Smooth muscle cell (in vitro differentiated cells): ENCODE measurements at regions not wholly inside any gene's neighbourhood (a gene's known extent, or its start where the extent isn't known, plus 50 kb on each side); places are given as distances from the start of the nearest gene placed in this dataset.
A peak's percentile ranks its signal among the peaks of the same experiment; 100 is the strongest.

Experiments
- DNase-seq: peaks from one replicate; lab custom pipeline; 2025; ENCODE audit not compliant: unreplicated experiment; lab: John Stamatoyannopoulos, UW
- H2AFZ ChIP-seq: fragments of 200-600 bp; sonication (generic); 2 replicates; pipeline ENCODE4 v1.6.0; 2016; ENCODE audit warnings: antibody characterized with exemption, low read depth, mild to moderate bottlenecking
- H3F3A ChIP-seq: fragments of 200-600 bp; sonication (generic); 2 replicates; pipeline ENCODE4 v1.6.0; 2017; ENCODE audit warnings: antibody characterized with exemption, low read depth
- H3K27ac ChIP-seq: fragments of 200-600 bp; sonication (generic); 2 replicates; pipeline ENCODE4 v1.5.1; 2016; ENCODE audit warnings: low read depth, mild to moderate bottlenecking
- H3K27me3 ChIP-seq: fragments of 200-600 bp; sonication (generic); 2 replicates; pipeline ENCODE4 v1.6.1; 2016; ENCODE audit warnings: low read depth, mild to moderate bottlenecking
- H3K36me3 ChIP-seq: fragments of 200-600 bp; sonication (generic); 2 replicates; pipeline ENCODE4 v1.5.1; 2016; ENCODE audit warnings: low read depth
- H3K4me1 ChIP-seq: fragments of 200-600 bp; sonication (generic); 2 replicates; pipeline ENCODE4 v1.5.1; 2016; ENCODE audit warnings: low read depth
- H3K4me2 ChIP-seq: fragments of 200-600 bp; sonication (generic); 2 replicates; pipeline ENCODE4 v1.6.0; 2016; ENCODE audit warnings: mild to moderate bottlenecking
- H3K4me3 ChIP-seq: fragments of 200-600 bp; sonication (generic); 2 replicates; pipeline ENCODE4 v1.5.1; 2016; ENCODE audit warnings: mild to moderate bottlenecking
- H3K79me2 ChIP-seq: fragments of 200-600 bp; sonication (generic); 2 replicates; pipeline ENCODE4 v1.6.0; 2016; ENCODE audit warnings: low read depth, mild to moderate bottlenecking
- H3K9ac ChIP-seq: fragments of 200-600 bp; sonication (generic); 2 replicates; pipeline ENCODE4 v1.6.0; 2016; ENCODE audit warnings: low read depth
- H3K9me3 ChIP-seq: fragments of 200-600 bp; sonication (generic); replicated peaks from 2 replicates; pipeline ENCODE4 v1.5.1; 2016; ENCODE audit warnings: low read depth
- H4K20me1 ChIP-seq: fragments of 200-600 bp; sonication (generic); 2 replicates; pipeline ENCODE4 v1.6.0; 2016; ENCODE audit warnings: low read depth
- WGBS: methylation state at CpG from one replicate; pipeline ENCODE4 v1.1.7; 2016; ENCODE audit warnings: low lambda C conversion rate; 5-methylcytosine and 5-hydroxymethylcytosine counted together
- TF ChIP-seq, protein P1 (sequence below): fragments of 200-600 bp; sonication (generic); IDR thresholded peaks from 2 replicates; pipeline ENCODE4 v1.5.1; 2017; ENCODE audit warnings: borderline replicate concordance, mild to moderate bottlenecking, antibody characterized with exemption; ENCODE audit not compliant: insufficient read depth, poor library complexity, severe bottlenecking

DNA sequence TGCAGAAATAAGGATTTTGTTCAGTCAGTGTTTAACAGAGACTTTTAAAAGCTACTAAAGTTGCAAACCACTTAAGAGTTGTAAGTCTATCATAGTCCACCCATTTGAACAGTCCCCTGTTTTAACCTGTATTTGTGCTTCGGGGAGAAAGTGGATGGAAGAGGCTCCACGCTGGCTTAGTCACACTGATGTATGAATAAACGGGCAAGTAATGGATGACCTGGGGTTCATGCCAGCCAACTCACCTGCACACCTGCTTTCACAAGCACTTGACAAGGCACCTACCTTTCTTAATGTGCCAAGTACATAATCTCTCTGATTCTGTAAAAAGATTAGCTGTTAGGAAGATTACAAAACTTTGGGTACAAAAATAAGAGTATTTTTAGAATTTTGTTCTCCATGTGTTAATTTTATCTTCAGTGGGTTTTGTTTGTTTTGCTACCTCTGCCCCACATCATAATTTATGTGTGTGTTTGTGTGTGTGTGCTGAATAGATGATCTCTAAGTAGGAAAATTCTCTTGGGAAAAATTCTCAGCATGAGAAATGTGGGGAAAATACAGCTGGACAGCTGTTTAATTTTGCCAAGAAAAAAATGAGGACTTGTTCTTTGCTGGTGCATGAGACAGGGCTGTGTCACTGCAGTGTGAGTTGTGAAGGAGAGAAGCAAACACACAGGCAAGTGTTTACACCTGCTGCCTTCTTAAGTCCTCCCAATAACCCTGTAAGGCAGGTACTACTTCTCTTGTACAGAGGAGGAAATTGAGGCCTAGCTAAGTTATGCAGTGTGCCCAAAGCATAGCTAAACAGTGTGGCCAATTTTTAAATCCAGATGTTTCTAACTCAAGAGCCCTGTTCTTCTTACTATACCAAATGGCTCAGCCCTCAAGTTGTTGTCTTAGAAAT, 181.2 kb upstream of the IL12A start:
- peaks cover 86% of the 10 kb centered on the region for H3K79me2 ChIP-seq
- H3K27ac ChIP-seq = no peak overlapping the region
- peaks cover 5% of the 10 kb centered on the region for H3K4me1 ChIP-seq
- H3K27me3 ChIP-seq = no peaks in the 10 kb centered on the region
- 88% methylated on average over 3 of the region's 3 CpGs for WGBS
- H3K36me3 ChIP-seq = no peaks in the 10 kb centered on the region
- DNase-seq = no peak
- no peaks in the 10 kb centered on the region for H3F3A ChIP-seq
- H3K4me2 ChIP-seq = no peak overlapping the region
- H3K9me3 ChIP-seq = no peaks in the 10 kb centered on the region
- no peak overlapping the region for H3K4me3 ChIP-seq
- H3K9ac ChIP-seq = no peak overlapping the region
- TF ChIP-seq, protein P1, sequence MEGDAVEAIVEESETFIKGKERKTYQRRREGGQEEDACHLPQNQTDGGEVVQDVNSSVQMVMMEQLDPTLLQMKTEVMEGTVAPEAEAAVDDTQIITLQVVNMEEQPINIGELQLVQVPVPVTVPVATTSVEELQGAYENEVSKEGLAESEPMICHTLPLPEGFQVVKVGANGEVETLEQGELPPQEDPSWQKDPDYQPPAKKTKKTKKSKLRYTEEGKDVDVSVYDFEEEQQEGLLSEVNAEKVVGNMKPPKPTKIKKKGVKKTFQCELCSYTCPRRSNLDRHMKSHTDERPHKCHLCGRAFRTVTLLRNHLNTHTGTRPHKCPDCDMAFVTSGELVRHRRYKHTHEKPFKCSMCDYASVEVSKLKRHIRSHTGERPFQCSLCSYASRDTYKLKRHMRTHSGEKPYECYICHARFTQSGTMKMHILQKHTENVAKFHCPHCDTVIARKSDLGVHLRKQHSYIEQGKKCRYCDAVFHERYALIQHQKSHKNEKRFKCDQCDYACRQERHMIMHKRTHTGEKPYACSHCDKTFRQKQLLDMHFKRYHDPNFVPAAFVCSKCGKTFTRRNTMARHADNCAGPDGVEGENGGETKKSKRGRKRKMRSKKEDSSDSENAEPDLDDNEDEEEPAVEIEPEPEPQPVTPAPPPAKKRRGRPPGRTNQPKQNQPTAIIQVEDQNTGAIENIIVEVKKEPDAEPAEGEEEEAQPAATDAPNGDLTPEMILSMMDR = no peak
- H4K20me1 ChIP-seq = peaks cover 83% of the 10 kb centered on the region
- H2AFZ ChIP-seq = no peak overlapping the region

DNA sequence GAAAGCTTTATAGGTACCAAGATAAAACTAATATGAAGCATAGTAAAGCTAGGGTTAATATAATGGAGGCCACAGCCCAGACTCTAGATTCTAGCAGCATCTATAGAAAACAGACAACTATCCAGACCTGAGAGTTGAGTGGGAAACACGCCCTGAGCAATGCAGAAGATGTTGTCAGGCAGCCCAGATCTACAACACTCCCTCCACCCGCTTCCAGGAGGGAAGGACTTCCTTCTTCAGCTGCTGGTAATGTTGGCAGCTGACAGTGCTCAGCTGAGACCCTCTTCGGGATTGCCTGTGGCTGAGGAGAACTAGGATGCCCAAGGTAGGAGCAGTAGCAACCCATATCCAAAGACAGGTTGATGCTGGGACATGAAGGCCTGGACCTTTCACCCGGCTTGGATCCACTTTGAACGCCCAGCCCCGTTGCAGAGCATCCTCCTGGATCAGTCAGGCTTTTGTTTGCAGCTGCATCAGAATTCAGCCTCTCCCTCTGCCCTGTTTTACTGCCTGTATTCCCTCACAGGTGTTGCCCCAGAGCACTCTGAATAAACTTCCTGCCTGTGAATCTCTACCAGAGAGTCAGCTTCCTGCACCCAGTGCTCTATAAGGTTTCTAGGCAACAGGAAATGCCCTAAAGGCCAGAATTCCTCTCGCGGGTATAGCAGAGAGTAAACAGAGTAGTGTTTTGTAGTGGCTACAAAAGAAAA, 174.7 kb upstream of the IL12A start:
- Histone ChIP-seq H3K9me3 (no peaks in the 10 kb centered on the region), H3K36me3 (no peaks in the 10 kb centered on the region), H3K4me3 (no peak overlapping the region), H3K4me2 (no peak overlapping the region), H3F3A (no peaks in the 10 kb centered on the region), H2AFZ (no peak overlapping the region), H3K27ac (peak overlapping the region; percentile 28), H4K20me1 (peaks cover 52% of the 10 kb centered on the region), H3K27me3 (no peaks in the 10 kb centered on the region), H3K79me2 (peaks cover 72% of the 10 kb centered on the region), H3K4me1 (peaks cover 13% of the 10 kb centered on the region), H3K9ac (no peak overlapping the region)
- no peak for DNase-seq
- TF ChIP-seq, protein P1 = no peak
- WGBS = 57% methylated on average over 8 of the region's 8 CpGs

DNA sequence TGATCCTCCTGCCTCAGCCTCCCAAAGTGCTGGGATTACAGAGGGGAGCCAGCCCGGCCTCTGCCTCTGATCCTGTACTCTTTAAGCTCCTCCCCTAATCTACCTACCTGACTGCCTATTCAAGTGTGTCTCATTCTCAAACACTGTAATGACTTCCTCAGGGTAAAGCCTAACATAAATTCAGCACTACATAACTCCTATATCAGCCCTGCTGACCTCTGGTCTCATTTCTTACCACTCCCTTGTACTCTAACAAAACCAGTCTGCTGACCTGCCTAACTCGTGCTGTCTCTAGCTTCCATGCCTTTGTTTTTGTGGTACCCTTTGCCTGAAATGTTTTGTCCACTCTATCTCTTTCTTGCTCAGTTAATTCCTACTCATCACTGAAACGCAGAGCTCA, 172.1 kb upstream of the IL12A start:
- TF ChIP-seq, protein P1 = no peak
- H3K27me3 ChIP-seq = no peaks in the 10 kb centered on the region
- peaks cover 30% of the 10 kb centered on the region for H4K20me1 ChIP-seq
- H3K9me3 ChIP-seq = no peaks in the 10 kb centered on the region
- DNase-seq = no peak
- H3K4me2 ChIP-seq = no peak overlapping the region
- 84% methylated on average over 3 of the region's 3 CpGs for WGBS
- peaks cover 51% of the 10 kb centered on the region for H3K79me2 ChIP-seq
- H3K4me1 ChIP-seq = peaks cover 20% of the 10 kb centered on the region
- no peak overlapping the region for H3K27ac ChIP-seq
- H2AFZ ChIP-seq = no peak overlapping the region
- no peak overlapping the region for H3K4me3 ChIP-seq
- no peaks in the 10 kb centered on the region for H3K36me3 ChIP-seq
- H3K9ac ChIP-seq = no peak overlapping the region
- peaks cover 6% of the 10 kb centered on the region for H3F3A ChIP-seq
